Adrenal gland (tissue), 9 donors: ENCODE measurements at regions not wholly inside any gene's neighbourhood (a gene's known extent, or its start where the extent isn't known, plus 50 kb on each side); places are given as distances from the start of the nearest gene placed in this dataset.

Source experiments
- DNase-seq, 7 donors: peaks; one replicate each; pipeline ENCODE4 v3.0.0-alpha.2; 2019 to 2020
- H3K27ac ChIP-seq, 5 donors: fragments of 200-600 bp; sonication (generic) in 4 of 5; 1 replicate in 3 of 5; 2 replicates in 2 of 5; pipeline versions ENCODE4 v1.5.1 to v1.8.0; 2016 to 2020; ENCODE audit warnings: mild to moderate bottlenecking in 1 of 5
- H3K27me3 ChIP-seq: fragments of 200-600 bp; 2 replicates; pipeline ENCODE4 v1.8.0; 2021
- H3K36me3 ChIP-seq, 2 donors: fragments of 200-600 bp; replicated peaks in 1 of 2; 1 replicate in 1 of 2; 2 replicates in 1 of 2; pipeline versions ENCODE4 v1.5.1 to v1.8.0; 2018 to 2022
- H3K4me1 ChIP-seq, 2 donors: fragments of 200-600 bp; replicated peaks in 1 of 2; 1 replicate in 1 of 2; 2 replicates in 1 of 2; pipeline versions ENCODE4 v1.5.1 to v1.8.0; 2018 to 2021
- H3K4me3 ChIP-seq, 4 donors: fragments of 200-600 bp; sonication (generic) in 3 of 4; one replicate each; pipeline ENCODE4 v1.5.1; 2016 to 2018
- H3K9me3 ChIP-seq, 3 donors: fragments of 200-600 bp; sonication (generic) in 1 of 3; replicated peaks in 1 of 3; 1 replicate in 2 of 3; 2 replicates in 1 of 3; pipeline versions ENCODE4 v1.5.1 to v1.8.0; 2016 to 2021
- POLR2A ChIP-seq, 2 donors: fragments of 450-650 bp; IDR thresholded peaks; one replicate each; pipeline ENCODE4 v1.6.1; 2017; ENCODE audit warnings: antibody characterized with exemption in 2 of 2, mild to moderate bottlenecking in 2 of 2, moderate library complexity in 1 of 2
- WGBS, 4 donors: extraction: QIAGEN DNeasy Blood & Tissue Kit in 2 of 4; methylation state at CpG; one replicate each; pipeline versions ENCODE4 v1.1.5 to v1.1.7; 2013 to 2017; 5-methylcytosine and 5-hydroxymethylcytosine counted together
- intact Hi-C, 2 donors: fragments of 100-400 bp; cut with DNase I; formaldehyde crosslinking; loops; one replicate each; pipeline versions ENCODE4 v1.14.1 to v1.15.0; 2022 to 2023
- TF ChIP-seq, protein P1 (sequence below), 6 experiments: fragments of 450-650 bp in 4 of 6; fragments of 200-600 bp in 2 of 6; sonication (generic) in 1 of 6; IDR thresholded peaks; 1 replicate in 5 of 6; 2 replicates in 1 of 6; pipeline versions ENCODE4 v1.5.1 to v1.8.0; 2016 to 2021; ENCODE audit warnings: antibody characterized with exemption in 6 of 6, mild to moderate bottlenecking in 2 of 6, moderate library complexity in 1 of 6
- donor health status: healthy with polysubstance abuse.
- donor health status: Bipolar disorder and iron deficiency.
- donor health status: DM: yes; HTN: yes; CAD: no.
- donor health status: DM: no; HTN: no; CAD: no.
- donor health status: DM: no; HTN: no; CAD: no.

DNA sequence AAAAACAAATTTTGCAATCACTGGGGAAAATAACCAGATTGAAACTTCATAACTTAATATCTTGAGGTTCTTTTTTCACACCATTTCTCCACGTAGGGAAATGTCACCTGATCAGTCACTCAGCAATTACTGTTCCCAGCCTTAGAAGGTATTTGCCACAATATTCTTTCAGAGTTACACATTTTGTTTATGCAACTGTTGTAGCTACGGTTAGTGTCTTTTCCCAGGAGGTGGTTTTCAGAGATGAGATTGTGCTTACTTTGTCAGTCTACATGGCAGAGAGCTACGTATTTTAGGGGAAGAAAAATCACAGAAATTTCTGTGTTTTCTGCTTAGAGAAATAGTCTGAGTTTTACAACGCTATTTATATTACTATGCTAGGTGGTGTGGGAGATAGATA, 792.8 kb upstream of the B3GALT2 start:
- TF ChIP-seq, protein P1, sequence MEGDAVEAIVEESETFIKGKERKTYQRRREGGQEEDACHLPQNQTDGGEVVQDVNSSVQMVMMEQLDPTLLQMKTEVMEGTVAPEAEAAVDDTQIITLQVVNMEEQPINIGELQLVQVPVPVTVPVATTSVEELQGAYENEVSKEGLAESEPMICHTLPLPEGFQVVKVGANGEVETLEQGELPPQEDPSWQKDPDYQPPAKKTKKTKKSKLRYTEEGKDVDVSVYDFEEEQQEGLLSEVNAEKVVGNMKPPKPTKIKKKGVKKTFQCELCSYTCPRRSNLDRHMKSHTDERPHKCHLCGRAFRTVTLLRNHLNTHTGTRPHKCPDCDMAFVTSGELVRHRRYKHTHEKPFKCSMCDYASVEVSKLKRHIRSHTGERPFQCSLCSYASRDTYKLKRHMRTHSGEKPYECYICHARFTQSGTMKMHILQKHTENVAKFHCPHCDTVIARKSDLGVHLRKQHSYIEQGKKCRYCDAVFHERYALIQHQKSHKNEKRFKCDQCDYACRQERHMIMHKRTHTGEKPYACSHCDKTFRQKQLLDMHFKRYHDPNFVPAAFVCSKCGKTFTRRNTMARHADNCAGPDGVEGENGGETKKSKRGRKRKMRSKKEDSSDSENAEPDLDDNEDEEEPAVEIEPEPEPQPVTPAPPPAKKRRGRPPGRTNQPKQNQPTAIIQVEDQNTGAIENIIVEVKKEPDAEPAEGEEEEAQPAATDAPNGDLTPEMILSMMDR (IDR thresholded peaks at IDR 0.05), result no peak
- no peak for TF ChIP-seq POLR2A (IDR thresholded peaks at IDR 0.05)
- Histone ChIP-seq H3K9me3 (no peaks in the 10 kb centered on the region), H3K4me1 (no peaks in the 10 kb centered on the region), H3K4me3 (no peak overlapping the region), H3K27me3 (no peaks in the 10 kb centered on the region), H3K27ac (no peak overlapping the region), H3K36me3 (no peaks in the 10 kb centered on the region)
- intact Hi-C loops, result no loop called here
- WGBS, 4 donors, result 86 to 90% (median 89%) methylated on average over 4 of the region's 4 CpGs
- DNase-seq, result no peak

DNA sequence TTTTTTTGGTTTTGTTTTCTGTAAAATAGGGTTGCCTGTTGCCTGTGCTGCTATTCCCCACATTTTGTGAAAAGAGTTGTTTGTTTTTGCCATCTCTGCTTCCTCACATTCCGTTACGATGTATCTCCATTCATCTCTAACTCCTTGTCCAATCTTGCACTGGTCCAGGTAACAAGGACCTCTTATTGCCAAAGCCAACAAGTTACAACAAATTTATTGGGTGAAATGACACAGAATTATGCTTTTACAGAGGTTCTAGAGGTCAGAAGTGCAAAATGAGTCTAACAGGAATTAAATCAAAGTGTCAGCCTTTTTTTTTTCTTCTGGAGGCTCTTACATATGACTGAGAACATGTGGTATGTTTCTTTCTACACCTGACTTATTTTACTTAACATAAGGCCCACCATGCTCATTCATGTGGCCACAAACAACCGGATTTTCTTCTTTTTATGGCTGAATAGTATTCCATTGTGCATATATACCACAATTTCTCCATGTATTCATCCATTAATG, 787.9 kb upstream of the B3GALT2 start:
- WGBS, 4 donors, result 67 to 86% (median 73%) methylated on average over 3 of the region's 3 CpGs
- Histone ChIP-seq H3K27ac (no peak overlapping the region), H3K4me3 (no peak overlapping the region), H3K27me3 (no peaks in the 10 kb centered on the region), H3K9me3 (no peaks in the 10 kb centered on the region), H3K4me1 (no peaks in the 10 kb centered on the region), H3K36me3 (no peaks in the 10 kb centered on the region)
- no peak for DNase-seq
- TF ChIP-seq POLR2A (IDR thresholded peaks at IDR 0.05), result no peak
- TF ChIP-seq, protein P1 (IDR thresholded peaks at IDR 0.05), result no peak
- intact Hi-C loops, result no loop called here

DNA sequence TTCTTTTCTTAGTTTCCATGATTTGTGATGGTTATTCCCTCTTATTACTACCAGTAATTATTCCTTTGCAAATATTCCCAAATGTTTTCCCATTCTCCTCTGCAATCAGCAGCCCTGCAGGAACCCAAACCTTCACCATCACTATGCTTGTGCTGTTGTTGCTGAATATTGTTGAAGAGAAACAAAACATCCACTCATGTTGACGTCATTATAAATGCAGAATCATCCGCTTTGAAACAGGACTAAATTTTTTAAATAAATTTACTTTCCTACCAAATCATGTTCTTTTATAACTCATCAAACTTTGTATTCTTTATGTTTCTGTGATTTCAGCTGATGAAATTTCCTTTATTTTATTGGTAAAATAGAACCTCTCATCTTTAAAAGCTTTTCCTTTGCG, 787.0 kb upstream of the B3GALT2 start:
- Histone ChIP-seq H3K9me3 (no peaks in the 10 kb centered on the region), H3K36me3 (no peaks in the 10 kb centered on the region), H3K4me3 (no peak overlapping the region), H3K27me3 (no peaks in the 10 kb centered on the region), H3K27ac (no peak overlapping the region), H3K4me1 (no peaks in the 10 kb centered on the region)
- DNase-seq, result no peak
- intact Hi-C loops, result no loop called here
- 92 to 94% (median 93%) methylated on average over 3 of the region's 3 CpGs for WGBS, 4 donors
- TF ChIP-seq, protein P1 (IDR thresholded peaks at IDR 0.05), result no peak
- no peak for TF ChIP-seq POLR2A (IDR thresholded peaks at IDR 0.05)

DNA sequence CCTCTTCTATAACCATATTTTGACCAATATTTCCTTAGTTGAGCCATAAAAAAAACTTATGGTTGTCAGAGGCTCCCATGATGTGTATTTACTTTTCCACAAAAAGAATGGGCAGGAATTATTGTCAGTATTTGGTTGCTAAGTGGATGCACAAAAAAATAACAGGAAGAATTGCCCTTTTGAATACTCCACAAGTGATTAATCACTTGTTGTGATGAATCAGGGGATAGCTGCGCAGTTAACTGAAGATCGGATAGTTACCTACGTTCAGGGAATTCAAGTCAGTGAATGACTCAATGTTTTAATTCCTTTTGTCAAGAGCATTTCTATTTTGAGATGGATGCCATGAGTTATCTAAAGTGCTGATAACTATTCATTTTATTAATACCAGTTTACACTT, 785.2 kb upstream of the B3GALT2 start:
- Histone ChIP-seq H3K36me3 (no peaks in the 10 kb centered on the region), H3K4me3 (no peak overlapping the region), H3K9me3 (no peaks in the 10 kb centered on the region), H3K27me3 (no peaks in the 10 kb centered on the region), H3K27ac (no peak overlapping the region), H3K4me1 (no peaks in the 10 kb centered on the region)
- intact Hi-C loops, result no loop called here
- 38 to 61% (median 46%) methylated on average over 3 of the region's 3 CpGs for WGBS, 4 donors
- TF ChIP-seq POLR2A (IDR thresholded peaks at IDR 0.05), result no peak
- TF ChIP-seq, protein P1 (IDR thresholded peaks at IDR 0.05), result no peak
- DNase-seq, result no peak
